ENCODE measurements at regions not wholly inside any gene's neighbourhood (a gene's known extent, or its start where the extent isn't known, plus 50 kb on each side); places are given as distances from the start of the nearest gene placed in this dataset.

DNA sequence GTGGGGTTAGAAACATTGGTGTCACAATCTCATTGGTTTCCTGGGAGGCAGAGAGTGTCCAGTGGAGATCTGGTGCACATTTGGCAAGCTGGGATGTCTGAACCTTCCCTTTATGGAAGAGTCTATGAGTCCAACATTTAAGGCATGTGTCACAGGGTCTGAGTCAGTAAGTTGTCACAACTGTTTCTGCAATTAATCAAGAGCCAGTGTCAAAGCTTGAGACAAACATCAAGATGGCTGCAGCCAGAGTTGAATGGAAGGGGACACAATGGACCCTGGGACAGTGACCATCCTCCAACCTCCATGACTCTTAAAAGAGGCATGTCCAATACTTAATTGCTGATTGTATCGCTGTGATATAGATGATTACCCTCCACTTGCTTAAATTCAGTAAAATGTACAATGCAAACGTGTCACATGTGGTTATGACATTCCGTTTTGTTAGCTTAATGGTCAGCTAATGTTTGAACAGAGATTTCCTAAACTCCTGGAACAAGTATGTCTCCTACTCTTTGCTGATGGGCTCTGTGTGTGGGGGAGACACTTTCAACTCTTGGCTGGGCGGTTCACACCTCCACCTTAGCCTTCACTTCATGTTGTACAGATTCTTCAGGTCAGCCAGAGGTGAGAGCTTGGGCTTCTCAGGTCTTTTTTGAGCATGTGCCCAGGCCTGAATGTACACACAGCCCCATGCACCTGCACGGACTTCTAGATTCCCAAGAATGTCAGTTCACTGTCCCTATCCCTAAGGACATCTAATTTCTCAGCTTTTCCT lies 79.9 kb upstream of the PRR23E start:
- DNase-seq, result no peak

DNA sequence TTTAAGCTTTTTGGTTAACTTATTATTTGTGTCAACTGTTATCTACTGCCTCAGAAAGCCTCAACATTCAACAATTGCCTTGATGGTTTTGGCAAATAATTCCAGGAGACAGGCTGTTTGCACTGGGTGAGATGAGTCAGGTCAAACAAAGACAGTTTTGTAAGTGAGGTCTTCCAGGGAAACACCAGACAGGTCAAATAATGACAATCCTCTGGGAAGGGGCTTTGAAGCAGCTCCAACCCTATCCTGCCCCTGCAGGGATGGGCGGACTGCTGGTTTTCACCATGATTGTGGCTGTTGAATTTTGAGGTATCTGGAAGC lies 79.4 kb upstream of the PRR23E start:
- DNase-seq, result no peak

- no peak for DNase-seq
Measured at GRCh38 chr3:127114337-127115070, 78.4 kb upstream of the PRR23E start.

GRCh38 chr3:127115691-127116351 lies 77.1 kb upstream of the PRR23E start:
- DNase-seq, result no peak

DNA sequence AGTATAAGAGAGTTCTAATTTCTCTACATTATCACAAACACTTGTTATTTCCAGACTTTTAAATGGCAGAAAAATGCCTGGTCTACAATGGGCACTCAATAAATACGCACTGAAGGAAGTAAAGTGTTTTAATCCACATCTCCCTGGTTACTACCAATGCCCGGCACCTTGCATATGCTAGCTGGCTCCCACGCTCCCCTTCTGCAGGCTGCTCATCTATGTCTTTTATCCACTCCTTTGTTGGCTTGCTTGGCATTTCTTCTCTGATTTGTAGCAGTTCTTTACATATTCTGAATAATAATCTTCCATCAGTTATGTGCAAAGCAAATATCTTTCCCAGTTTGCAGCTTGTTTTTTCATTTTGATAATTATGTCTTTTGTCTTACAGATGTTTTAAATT lies 74.6 kb upstream of the PRR23E start:
- no peak for DNase-seq

DNA sequence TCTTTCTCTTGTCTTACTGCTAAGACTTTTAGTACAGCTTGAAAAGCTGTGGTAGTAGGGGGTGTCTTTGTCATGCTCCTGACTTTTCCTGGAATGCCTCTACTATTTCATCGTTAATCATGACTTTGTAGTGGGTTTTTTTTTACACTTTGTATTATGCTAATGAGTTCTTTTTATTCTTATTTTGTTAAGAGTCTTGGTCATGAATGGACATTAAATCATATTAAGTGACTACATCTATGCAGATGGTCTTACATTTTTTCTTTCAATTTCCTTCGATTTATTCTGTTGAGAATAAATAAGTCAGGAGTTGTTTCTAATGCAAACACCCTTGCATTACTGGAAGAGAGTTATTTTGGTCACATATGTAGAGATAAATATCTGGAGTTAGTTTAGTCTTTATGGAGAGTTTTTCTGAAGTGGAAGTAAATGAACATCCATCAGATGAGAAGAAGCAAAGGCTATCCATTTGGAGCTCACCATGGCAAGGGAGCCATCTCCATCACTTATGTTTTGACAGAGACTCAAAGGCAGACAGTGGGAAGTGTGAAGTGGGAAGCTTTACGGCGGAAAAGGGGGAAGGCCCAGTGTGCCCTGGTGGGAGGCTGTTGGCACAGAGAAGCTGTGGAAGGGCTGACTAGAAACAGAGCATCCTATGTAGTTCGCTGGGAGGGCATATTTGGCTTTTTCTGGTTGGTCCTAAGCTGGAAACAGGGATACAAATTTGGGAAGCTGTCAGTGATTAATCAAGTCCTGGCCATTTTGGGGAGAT lies 73.1 kb upstream of the PRR23E start:
- no peak for DNase-seq

DNA sequence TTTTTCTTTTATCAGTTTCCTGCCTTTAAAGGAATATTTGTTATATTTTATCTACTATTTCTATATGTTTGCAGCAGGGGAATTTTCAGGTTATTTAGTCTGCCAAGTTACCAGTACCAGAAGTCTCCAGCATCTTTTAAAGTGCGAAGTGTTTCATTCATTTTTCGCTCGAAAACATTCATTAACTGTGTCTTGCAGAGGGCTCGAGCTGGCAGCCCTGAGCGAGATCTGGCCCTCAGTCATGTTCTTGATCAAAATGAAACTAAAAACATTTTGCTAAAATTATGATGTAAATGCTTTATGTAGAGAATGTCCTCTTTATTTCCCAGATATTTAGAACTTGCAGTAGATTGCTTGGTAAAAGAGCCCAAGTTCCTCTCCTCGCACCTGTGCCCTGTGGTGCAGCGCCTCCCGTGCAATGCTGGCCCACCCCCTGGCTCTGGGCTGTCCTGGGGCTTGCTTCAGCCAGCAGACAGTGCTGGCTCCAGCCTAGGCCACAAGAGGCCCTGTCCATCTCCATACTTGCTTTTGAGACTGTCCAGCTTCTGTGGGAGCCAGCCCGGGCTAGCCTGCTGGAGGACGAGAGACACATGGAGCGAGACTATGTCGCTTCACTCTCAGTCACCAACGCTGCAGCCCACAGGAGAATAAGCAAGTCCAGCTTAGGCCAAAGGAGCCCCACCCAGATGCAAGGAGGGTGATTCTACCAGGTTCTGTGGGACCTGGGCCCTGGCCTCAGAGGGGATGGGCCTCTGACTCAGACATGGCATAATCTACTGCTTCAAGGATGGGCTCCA lies 71.9 kb upstream of the PRR23E start:
- DNase-seq, result no peak

- no peak for DNase-seq
Measured at GRCh38 chr3:127121885-127122284, 71.0 kb upstream of the PRR23E start.

GRCh38 chr3:127123533-127123932 lies 69.4 kb upstream of the PRR23E start:
- DNase-seq, result no peak

DNA sequence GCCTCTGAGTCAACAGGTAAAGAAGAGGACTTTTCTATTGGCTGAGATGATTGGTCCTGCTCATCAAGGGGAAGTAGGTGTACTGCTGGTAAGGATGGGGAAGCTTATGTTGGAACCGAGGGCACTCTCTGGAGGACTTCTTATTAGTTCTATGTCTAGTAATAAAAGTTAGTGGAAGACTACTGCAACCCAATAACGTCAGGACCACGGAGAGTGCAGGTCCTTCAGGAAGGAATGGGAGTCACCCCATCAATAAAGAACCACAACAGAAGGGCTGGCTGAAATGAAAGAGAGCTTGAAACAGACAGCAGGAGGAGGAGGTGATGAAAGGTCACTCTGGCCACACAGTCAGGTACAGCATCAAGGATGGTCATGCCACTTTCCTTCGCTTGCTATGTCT lies 68.8 kb upstream of the PRR23E start:
- DNase-seq, result no peak

GRCh38 chr3:127131424-127132170 lies 61.3 kb upstream of the PRR23E start:
- DNase-seq, result no peak

DNA sequence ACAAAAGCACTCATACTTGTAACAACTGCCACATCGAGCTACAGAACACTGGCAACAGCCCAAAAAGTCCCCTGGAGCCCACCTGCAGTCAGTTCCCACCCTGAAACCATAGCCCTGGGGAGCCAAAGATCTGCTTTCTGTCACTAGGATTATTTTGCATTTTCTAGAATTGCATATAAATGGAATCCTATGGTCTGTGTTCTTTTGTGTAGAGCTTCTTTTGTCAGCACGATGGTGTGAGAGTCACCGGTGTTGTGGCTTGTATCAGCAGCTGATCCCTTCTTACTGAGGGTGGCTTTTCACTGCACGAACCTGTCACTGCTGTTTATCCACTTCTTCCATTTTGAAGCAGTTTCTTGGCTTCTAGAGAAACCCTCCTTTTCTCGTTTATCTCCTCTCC lies 60.1 kb upstream of the PRR23E start:
- DNase-seq, result no peak

DNA sequence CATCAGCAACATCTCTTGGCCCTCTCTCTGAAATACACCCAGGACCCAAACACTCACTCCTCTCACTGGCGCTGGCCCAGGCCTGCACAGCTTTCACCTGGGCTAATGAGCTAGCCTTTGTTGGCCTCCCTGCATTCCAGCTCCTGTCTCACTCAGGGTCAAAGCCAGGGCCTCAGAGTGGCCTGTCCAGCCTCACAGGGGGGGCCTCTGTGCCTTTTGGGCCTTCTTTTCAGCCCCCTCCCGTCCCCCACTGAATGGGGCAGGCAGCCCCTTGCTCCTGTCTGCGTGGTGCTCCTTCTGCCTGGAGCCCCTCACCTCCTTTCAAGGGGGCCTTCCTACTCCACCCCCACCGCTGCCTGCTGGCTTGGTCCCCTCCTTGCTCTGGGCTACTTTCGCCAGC lies 59.0 kb upstream of the PRR23E start:
- no peak for DNase-seq

- no peak for DNase-seq
Measured at GRCh38 chr3:127134466-127134865, 58.5 kb upstream of the PRR23E start.

GRCh38 chr3:127134887-127135240 lies 58.1 kb upstream of the PRR23E start:
- no peak for DNase-seq

- no peak for DNase-seq
Measured at GRCh38 chr3:127135241-127136023, 57.5 kb upstream of the PRR23E start.

DNA sequence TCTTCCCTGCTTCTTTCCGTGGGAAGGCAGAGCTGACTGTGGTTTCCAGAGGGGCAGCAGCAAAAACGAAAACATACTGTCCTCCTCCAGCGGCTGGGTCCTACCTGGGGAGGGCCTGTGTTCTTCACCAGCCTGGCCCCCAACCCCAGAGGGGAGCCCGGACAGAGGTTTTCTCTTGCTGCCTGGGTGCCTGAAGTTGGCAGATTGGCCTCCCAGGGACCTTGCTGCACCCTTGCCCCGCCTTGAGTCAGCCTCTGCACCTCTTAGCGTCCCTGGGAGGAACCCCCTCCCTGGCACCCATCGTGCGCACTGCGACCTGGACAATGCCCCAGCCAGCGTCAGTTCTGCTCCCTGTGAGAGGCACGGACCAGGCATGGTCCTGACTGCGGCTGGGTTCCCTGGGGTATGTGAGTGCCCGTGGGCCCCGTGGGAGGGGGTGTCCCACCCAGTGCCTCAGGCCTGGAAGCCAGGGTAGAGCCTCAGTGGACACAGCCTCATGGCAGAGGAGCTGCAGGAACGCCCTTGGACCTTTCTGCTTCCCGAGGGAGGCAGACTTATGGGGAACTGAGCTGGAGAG lies 56.8 kb upstream of the PRR23E start:
- no peak for DNase-seq

GRCh38 chr3:127136706-127137105 lies 56.2 kb upstream of the PRR23E start:
- no peak for DNase-seq

- no peak for DNase-seq
Measured at GRCh38 chr3:127137113-127137512, 55.8 kb upstream of the PRR23E start.

DNA sequence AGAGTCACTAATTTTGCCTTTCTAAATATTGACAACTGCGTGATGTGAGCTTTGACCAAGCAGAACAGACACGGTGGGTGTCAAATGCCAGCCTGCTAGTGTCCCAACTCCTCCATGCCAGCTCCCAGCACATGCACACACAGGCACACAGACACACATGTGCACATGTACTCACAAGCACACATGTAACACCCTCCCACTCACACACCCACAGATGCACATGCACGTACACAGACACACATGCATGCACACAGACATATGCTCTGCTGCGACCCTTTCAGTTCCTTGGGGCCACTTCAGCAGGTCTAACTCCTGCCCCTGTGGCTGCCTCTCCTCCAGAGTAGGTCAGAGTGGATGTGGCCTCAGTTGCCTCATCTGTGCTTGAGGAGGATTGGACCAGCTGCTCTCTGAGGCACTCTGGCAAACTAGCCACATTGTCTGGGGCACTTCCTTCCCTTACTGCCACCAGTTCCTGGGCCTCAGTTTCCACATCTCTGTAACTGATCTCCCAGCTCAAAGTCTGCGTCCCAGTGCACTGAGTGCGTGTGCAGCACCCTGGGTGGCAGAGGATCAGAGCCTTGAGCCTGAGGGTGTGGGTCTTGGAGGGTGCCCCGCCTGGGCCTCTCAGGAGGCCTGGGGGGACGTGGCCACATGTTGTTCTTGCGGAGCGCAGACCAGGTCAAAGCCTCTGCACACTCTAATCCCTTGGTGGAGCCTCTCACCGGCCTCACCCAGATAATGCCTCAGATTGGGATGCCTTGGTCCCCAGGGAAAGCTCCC lies 55.0 kb upstream of the PRR23E start:
- no peak for DNase-seq
